HG03039 (cell line): ENCODE measurements at regions not wholly inside any gene's neighbourhood (a gene's known extent, or its start where the extent isn't known, plus 50 kb on each side); places are given as distances from the start of the nearest gene placed in this dataset.
"Not testable (repeated sequence)": the region's sequence is repeated elsewhere in the genome, so short reads cannot be mapped to it uniquely, and the experiment has no call there.

ENCODE experiments used
- ATAC-seq: cut with Tn5 transposase; IDR thresholded peaks from one replicate; pipeline ENCODE4 v1.9.1; 2021; ENCODE audit warnings: mild to moderate bottlenecking, moderate library complexity; ENCODE audit not compliant: unreplicated experiment

- peak; percentile 94 for ATAC-seq
These were observed 59.7 kb downstream of the RAP2B start for GRCh38 chr3:153221748-153222162.

- ATAC-seq = not testable (repeated sequence)
These were observed 64.9 kb downstream of the RAP2B start for GRCh38 chr3:153226877-153227276.

GRCh38 chr3:153230427-153230826 lies 68.4 kb downstream of the RAP2B start:
- not testable (repeated sequence) for ATAC-seq

GRCh38 chr3:153231245-153231644 lies 69.2 kb downstream of the RAP2B start:
- ATAC-seq = not testable (repeated sequence)

GRCh38 chr3:153232050-153232752 lies 70.2 kb downstream of the RAP2B start:
- not testable (repeated sequence) for ATAC-seq

- no peak for ATAC-seq
These were observed 70.8 kb downstream of the RAP2B start for GRCh38 chr3:153232851-153233271.

GRCh38 chr3:153233986-153234385 lies 72.0 kb downstream of the RAP2B start:
- ATAC-seq = no peak

- ATAC-seq = no peak
These were observed 80.9 kb downstream of the RAP2B start for GRCh38 chr3:153242896-153243295.

- no peak for ATAC-seq
These were observed 82.9 kb downstream of the RAP2B start for GRCh38 chr3:153244961-153245360.

GRCh38 chr3:153245661-153246060 lies 83.6 kb downstream of the RAP2B start:
- ATAC-seq = no peak

- ATAC-seq = no peak
These were observed 84.3 kb downstream of the RAP2B start for GRCh38 chr3:153246331-153246730.

- no peak for ATAC-seq
These were observed 84.8 kb downstream of the RAP2B start for GRCh38 chr3:153246806-153247205.

- no peak for ATAC-seq
These were observed 85.6 kb downstream of the RAP2B start for GRCh38 chr3:153247331-153248330.

GRCh38 chr3:153248835-153249234 lies 86.8 kb downstream of the RAP2B start:
- not testable (repeated sequence) for ATAC-seq

GRCh38 chr3:153249906-153250305 lies 87.9 kb downstream of the RAP2B start:
- ATAC-seq = no peak

- ATAC-seq = no peak
These were observed 88.4 kb downstream of the RAP2B start for GRCh38 chr3:153250446-153250845.

GRCh38 chr3:153252963-153253362 lies 90.9 kb downstream of the RAP2B start:
- ATAC-seq = no peak

GRCh38 chr3:153254361-153254760 lies 92.3 kb downstream of the RAP2B start:
- no peak for ATAC-seq

GRCh38 chr3:153257673-153258351 lies 95.8 kb downstream of the RAP2B start:
- no peak for ATAC-seq

- ATAC-seq = no peak
These were observed 97.9 kb downstream of the RAP2B start for GRCh38 chr3:153259956-153260355.

GRCh38 chr3:153260681-153261080 lies 98.7 kb downstream of the RAP2B start:
- ATAC-seq = no peak
